ENCODE measurements at regions not wholly inside any gene's neighbourhood (a gene's known extent, or its start where the extent isn't known, plus 50 kb on each side); places are given as distances from the start of the nearest gene placed in this dataset.

GRCh38 chr3:194781617-194782016 is 95.9 kb downstream of the FAM43A start:
- H3K4me1 ChIP-seq (ENCODE audit: insufficient read depth): no peaks in the 10 kb centered on the region
- ATAC-seq: no peak
- no peak overlapping the region for H2AFZ ChIP-seq
- no peaks in the 10 kb centered on the region for H3F3A ChIP-seq (replicated peaks; ENCODE audit: low read depth)
- no peaks in the 10 kb centered on the region for H3K27me3 ChIP-seq (ENCODE audit: insufficient read depth)
- peaks cover 5% of the 10 kb centered on the region; the same call in 1 of the 3 replicates for H3K9me3 Mint-ChIP-seq
- peaks cover 5% of the 10 kb centered on the region for H3K27me3 Mint-ChIP-seq (ENCODE audit: insufficient read depth, low read depth, poor library complexity)
- H3K36me3 ChIP-seq (ENCODE audit: insufficient read depth): no peaks in the 10 kb centered on the region
- H3K4me3 ChIP-seq: no peak overlapping the region
- TF ChIP-seq CREB1 (CRISPR knock-in tag; IDR thresholded peaks at IDR 0.05; ENCODE audit: low read depth) (no peak), CTCF (conservative IDR thresholded peaks at IDR 0.05; ENCODE audit: low read depth in 2 of 2) (no peak), NANOG (IDR thresholded peaks at IDR 0.05; ENCODE audit: borderline replicate concordance) (no peak), ZNF114 (CRISPR knock-in tag; IDR thresholded peaks at IDR 0.05) (no peak), EZH2 (IDR thresholded peaks at IDR 0.05; ENCODE audit: low read depth, unreplicated experiment) (no peak), STAT1 (IDR thresholded peaks at IDR 0.05; ENCODE audit: unreplicated experiment) (no peak), JUNB (IDR thresholded peaks at IDR 0.05; ENCODE audit: unreplicated experiment) (no peak), REST (IDR thresholded peaks at IDR 0.05; ENCODE audit: unreplicated experiment) (no peak), POLR2AphosphoS5 (IDR thresholded peaks at IDR 0.05; ENCODE audit: low read depth) (no peak), EZH2phosphoT487 (IDR thresholded peaks at IDR 0.05; ENCODE audit: unreplicated experiment) (no peak), ETS1 (IDR thresholded peaks at IDR 0.05) (no peak), ZNF331 (CRISPR knock-in tag; IDR thresholded peaks at IDR 0.05; ENCODE audit: low read depth) (no peak)
- TF ChIP-seq, protein P1, sequence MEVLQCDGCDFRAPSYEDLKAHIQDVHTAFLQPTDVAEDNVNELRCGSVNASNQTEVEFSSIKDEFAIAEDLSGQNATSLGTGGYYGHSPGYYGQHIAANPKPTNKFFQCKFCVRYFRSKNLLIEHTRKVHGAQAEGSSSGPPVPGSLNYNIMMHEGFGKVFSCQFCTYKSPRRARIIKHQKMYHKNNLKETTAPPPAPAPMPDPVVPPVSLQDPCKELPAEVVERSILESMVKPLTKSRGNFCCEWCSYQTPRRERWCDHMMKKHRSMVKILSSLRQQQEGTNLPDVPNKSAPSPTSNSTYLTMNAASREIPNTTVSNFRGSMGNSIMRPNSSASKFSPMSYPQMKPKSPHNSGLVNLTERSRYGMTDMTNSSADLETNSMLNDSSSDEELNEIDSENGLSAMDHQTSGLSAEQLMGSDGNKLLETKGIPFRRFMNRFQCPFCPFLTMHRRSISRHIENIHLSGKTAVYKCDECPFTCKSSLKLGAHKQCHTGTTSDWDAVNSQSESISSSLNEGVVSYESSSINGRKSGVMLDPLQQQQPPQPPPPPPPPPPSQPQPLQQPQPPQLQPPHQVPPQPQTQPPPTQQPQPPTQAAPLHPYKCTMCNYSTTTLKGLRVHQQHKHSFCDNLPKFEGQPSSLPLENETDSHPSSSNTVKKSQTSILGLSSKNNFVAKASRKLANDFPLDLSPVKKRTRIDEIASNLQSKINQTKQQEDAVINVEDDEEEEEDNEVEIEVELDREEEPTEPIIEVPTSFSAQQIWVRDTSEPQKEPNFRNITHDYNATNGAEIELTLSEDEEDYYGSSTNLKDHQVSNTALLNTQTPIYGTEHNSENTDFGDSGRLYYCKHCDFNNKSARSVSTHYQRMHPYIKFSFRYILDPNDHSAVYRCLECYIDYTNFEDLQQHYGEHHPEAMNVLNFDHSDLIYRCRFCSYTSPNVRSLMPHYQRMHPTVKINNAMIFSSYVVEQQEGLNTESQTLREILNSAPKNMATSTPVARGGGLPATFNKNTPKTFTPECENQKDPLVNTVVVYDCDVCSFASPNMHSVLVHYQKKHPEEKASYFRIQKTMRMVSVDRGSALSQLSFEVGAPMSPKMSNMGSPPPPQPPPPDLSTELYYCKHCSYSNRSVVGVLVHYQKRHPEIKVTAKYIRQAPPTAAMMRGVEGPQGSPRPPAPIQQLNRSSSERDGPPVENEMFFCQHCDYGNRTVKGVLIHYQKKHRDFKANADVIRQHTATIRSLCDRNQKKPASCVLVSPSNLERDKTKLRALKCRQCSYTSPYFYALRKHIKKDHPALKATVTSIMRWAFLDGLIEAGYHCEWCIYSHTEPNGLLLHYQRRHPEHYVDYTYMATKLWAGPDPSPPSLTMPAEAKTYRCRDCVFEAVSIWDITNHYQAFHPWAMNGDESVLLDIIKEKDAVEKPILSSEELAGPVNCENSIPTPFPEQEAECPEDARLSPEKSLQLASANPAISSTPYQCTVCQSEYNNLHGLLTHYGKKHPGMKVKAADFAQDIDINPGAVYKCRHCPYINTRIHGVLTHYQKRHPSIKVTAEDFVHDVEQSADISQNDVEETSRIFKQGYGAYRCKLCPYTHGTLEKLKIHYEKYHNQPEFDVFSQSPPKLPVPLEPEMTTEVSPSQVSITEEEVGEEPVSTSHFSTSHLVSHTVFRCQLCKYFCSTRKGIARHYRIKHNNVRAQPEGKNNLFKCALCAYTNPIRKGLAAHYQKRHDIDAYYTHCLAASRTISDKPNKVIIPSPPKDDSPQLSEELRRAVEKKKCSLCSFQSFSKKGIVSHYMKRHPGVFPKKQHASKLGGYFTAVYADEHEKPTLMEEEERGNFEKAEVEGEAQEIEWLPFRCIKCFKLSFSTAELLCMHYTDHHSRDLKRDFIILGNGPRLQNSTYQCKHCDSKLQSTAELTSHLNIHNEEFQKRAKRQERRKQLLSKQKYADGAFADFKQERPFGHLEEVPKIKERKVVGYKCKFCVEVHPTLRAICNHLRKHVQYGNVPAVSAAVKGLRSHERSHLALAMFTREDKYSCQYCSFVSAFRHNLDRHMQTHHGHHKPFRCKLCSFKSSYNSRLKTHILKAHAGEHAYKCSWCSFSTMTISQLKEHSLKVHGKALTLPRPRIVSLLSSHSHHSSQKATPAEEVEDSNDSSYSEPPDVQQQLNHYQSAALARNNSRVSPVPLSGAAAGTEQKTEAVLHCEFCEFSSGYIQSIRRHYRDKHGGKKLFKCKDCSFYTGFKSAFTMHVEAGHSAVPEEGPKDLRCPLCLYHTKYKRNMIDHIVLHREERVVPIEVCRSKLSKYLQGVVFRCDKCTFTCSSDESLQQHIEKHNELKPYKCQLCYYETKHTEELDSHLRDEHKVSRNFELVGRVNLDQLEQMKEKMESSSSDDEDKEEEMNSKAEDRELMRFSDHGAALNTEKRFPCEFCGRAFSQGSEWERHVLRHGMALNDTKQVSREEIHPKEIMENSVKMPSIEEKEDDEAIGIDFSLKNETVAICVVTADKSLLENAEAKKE (CRISPR knock-in tag; IDR thresholded peaks at IDR 0.05): no peak
- H4K20me1 ChIP-seq (replicated peaks; ENCODE audit: insufficient read depth): no peaks in the 10 kb centered on the region
- H3K4me2 ChIP-seq: no peak overlapping the region
- H3K79me2 ChIP-seq (replicated peaks; ENCODE audit: insufficient read depth): no peaks in the 10 kb centered on the region
- H3K9me2 ChIP-seq (ENCODE audit: insufficient read depth): peaks cover 9% of the 10 kb centered on the region
- no peak overlapping the region for H3K27ac Mint-ChIP-seq
- no peak for DNase-seq (ENCODE audit: low spot score)
- peaks cover 5% of the 10 kb centered on the region; the same call in 2 of the 3 replicates for H3K4me1 Mint-ChIP-seq
- H3K36me3 Mint-ChIP-seq (ENCODE audit: low read depth): no peaks in the 10 kb centered on the region
- no peak overlapping the region for H3K4me3 Mint-ChIP-seq
- H3K27ac ChIP-seq (ENCODE audit: low read depth): no peak overlapping the region

Data from GM23338 (cell line).